ENCODE measurements at regions not wholly inside any gene's neighbourhood (a gene's known extent, or its start where the extent isn't known, plus 50 kb on each side); places are given as distances from the start of the nearest gene placed in this dataset.

DNA sequence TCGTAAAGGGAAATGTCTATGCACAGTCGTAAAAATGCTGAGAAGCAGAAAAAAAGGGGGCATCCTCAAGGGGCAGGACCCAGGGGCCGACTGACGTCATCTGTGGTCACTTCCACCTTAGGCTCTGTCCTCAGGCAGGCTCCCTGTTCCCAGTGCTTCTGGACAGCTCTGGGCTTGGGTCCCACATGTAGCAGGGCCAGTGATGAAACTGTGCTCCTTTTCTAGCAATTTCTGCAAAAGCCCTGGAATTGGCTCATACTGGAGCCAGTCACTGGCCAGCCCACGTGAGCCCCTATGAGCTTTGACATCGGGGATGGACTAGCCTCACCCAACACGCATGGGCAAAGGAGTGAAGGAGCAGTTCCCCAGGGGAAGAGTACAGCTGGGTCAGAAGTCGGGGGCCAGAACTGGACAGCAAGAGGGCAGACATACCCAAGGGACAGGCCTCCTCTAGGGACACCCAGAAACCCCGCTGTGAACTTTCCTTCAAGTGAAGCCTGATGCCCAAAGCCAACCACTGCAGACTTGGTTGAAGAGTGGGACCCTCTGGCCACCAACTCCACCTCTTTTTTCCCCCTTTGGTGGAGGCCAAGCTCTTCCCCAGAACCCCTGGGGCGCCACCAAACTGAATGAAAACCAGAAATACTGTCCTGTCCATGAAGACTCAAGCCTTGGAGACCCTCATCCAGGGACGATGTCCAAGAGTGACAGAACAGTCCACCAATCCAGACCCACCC is 1349.0 kb downstream of the BRD1 start:
- Histone ChIP-seq H3K4me1 (ENCODE audit: control insufficient read depth in 5 of 5, insufficient read depth in 5 of 5, low read length in 5 of 5) (peaks cover 0 to 16% (median 10%) of the 10 kb centered on the region in 5 donors), H3K4me3 (ENCODE audit: low read depth in 1 of 5, low read length in 5 of 5) (no peak overlapping the region), H3K9me3 (ENCODE audit: control insufficient read depth in 5 of 5, low read length in 5 of 5) (no peaks in the 10 kb centered on the region), H3K27ac (ENCODE audit: low read depth, low read length) (no peak overlapping the region), H3K9ac (ENCODE audit: low read length in 5 of 5) (no peak overlapping the region), H3K36me3 (ENCODE audit: control insufficient read depth in 5 of 5, insufficient read depth in 5 of 5, low read length in 5 of 5) (no peaks in the 10 kb centered on the region), H3K27me3 (ENCODE audit: control insufficient read depth in 5 of 5, insufficient read depth in 4 of 5, low read length in 5 of 5) (peaks cover 0 to 7% (median 5%) of the 10 kb centered on the region in 5 donors)

DNA sequence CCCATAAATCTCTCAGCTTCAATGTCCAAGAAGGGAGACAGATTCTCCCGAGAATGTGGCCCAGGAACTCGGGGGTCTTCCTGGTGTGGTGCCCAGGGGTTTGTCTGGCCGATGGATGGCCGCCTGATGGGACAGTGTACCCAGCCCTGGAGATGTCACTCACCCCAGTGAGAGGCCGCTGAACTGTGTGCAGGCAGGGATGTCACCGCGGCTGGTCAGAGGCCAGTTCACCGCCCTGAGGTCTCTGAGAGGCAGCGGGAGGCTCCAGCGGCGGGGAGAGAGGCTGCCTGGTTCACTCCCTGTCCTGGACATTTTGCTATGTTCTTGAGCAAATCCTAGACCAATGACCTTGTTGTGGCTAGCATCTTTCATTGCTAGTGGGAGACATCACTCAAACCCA is 1349.5 kb downstream of the BRD1 start:
- H3K9ac ChIP-seq (ENCODE audit: low read length in 5 of 5) = no peak overlapping the region
- H3K27ac ChIP-seq (ENCODE audit: low read depth, low read length) = no peak overlapping the region
- no peak overlapping the region for H3K4me3 ChIP-seq (ENCODE audit: low read depth in 1 of 5, low read length in 5 of 5)
- no peaks in the 10 kb centered on the region for H3K9me3 ChIP-seq (ENCODE audit: control insufficient read depth in 5 of 5, low read length in 5 of 5)
- H3K27me3 ChIP-seq (ENCODE audit: control insufficient read depth in 5 of 5, insufficient read depth in 4 of 5, low read length in 5 of 5) = peaks cover 0 to 8% (median 5%) of the 10 kb centered on the region in 5 donors
- peaks cover 0 to 16% (median 10%) of the 10 kb centered on the region in 5 donors for H3K4me1 ChIP-seq (ENCODE audit: control insufficient read depth in 5 of 5, insufficient read depth in 5 of 5, low read length in 5 of 5)
- no peaks in the 10 kb centered on the region for H3K36me3 ChIP-seq (ENCODE audit: control insufficient read depth in 5 of 5, insufficient read depth in 5 of 5, low read length in 5 of 5)

DNA sequence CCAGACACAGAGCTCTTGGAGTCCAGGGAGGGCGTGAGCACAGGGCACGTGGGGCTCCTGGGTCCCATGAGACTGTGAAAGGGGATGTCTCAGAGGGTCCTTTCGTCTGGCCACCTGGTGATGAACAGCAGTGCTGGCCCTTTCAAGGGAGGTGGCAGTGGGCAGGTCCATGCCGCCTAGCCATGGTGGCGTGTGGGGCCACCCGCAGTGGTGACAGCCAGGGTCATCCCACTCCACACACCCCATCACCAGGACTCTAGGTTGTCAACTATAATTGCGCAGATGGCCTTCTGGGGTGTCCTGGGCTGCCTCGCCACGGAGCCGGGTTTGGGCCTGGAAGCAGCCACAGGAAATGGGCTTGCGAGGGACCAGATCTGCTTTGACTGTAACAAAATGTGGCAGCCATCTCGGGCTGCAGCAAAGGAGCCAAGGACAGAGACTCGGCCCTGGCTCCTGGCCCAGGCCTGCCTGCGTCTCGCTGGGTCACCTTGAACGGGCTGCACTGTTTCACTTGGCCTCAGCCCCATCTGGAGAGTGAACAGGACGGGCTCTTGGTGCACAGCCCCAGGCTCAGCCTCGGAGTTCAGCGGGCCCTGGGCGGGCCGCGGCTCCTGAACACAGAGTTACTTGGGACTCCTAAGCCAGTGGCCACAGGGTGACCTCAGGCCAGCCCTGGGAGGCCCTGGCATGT is 1350.5 kb downstream of the BRD1 start:
- no peak overlapping the region for H3K27ac ChIP-seq (ENCODE audit: low read depth, low read length)
- no peaks in the 10 kb centered on the region for H3K36me3 ChIP-seq (ENCODE audit: control insufficient read depth in 5 of 5, insufficient read depth in 5 of 5, low read length in 5 of 5)
- H3K4me3 ChIP-seq (ENCODE audit: low read depth in 1 of 5, low read length in 5 of 5) = no peak overlapping the region
- H3K9ac ChIP-seq (ENCODE audit: low read length in 5 of 5) = no peak overlapping the region
- peaks cover 0 to 16% (median 10%) of the 10 kb centered on the region in 5 donors for H3K4me1 ChIP-seq (ENCODE audit: control insufficient read depth in 5 of 5, insufficient read depth in 5 of 5, low read length in 5 of 5)
- no peaks in the 10 kb centered on the region for H3K9me3 ChIP-seq (ENCODE audit: control insufficient read depth in 5 of 5, low read length in 5 of 5)
- H3K27me3 ChIP-seq (ENCODE audit: control insufficient read depth in 5 of 5, insufficient read depth in 4 of 5, low read length in 5 of 5) = peaks cover 0 to 9% (median 5%) of the 10 kb centered on the region in 5 donors

DNA sequence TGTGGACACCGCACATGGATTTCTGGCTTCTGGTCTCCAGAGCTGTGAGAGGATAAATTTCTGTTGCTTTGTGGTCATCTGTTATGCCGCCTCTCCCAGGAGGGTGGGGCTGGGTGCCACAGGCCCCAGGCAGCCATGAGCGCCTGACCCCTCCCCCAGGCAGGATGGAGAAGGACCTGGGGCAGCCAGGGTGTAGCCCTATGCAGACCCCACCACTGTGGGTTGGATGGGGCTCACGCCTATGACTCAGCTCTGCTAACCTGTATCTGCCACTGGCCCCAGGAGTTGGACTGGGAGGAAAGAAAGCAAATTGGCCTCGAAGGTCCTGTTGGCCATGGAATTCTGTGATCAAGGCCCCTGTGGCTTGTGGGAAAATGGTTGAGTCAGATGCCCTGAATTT is 1351.1 kb downstream of the BRD1 start:
- no peak overlapping the region for H3K4me3 ChIP-seq (ENCODE audit: low read depth in 1 of 5, low read length in 5 of 5)
- H3K27ac ChIP-seq (ENCODE audit: low read depth, low read length) = no peak overlapping the region
- peaks cover 0 to 9% (median 5%) of the 10 kb centered on the region in 5 donors for H3K27me3 ChIP-seq (ENCODE audit: control insufficient read depth in 5 of 5, insufficient read depth in 4 of 5, low read length in 5 of 5)
- H3K36me3 ChIP-seq (ENCODE audit: control insufficient read depth in 5 of 5, insufficient read depth in 5 of 5, low read length in 5 of 5) = no peaks in the 10 kb centered on the region
- no peak overlapping the region for H3K9ac ChIP-seq (ENCODE audit: low read length in 5 of 5)
- H3K4me1 ChIP-seq (ENCODE audit: control insufficient read depth in 5 of 5, insufficient read depth in 5 of 5, low read length in 5 of 5) = peaks cover 0 to 16% (median 10%) of the 10 kb centered on the region in 5 donors
- no peaks in the 10 kb centered on the region for H3K9me3 ChIP-seq (ENCODE audit: control insufficient read depth in 5 of 5, low read length in 5 of 5)

DNA sequence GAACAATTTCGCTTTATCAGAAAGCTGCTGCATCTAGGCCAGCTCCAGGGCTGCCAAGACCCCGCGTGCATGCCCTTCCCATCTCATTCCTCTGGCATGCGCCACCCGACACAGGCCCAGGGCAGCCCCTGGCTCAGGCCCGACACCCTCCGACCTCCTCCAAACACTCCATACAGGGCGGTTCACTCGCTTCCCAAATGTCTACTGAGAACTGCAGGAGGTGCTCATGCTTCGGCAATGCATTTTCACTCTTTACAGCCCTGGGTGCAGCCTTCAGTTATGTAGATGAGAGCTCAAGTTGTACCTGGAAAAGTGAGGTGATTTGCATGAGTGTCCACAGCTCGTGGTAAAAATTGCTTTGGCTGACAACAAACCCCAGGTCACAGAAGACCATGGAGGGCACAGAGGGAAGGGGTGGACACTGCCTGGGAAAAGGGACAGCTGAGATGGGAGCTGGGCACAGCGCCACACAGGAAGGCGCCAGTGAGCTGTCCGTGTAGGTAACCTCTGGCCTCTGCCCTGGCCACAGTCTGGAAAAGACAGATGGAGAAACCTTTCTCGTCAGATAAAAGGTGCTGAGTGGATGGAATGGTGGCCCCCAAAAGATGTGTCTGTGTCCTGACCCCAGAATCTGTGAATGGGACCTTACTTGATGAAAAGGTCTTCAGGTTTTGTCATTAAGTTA is 1351.9 kb downstream of the BRD1 start:
- no peak overlapping the region for H3K9ac ChIP-seq (ENCODE audit: low read length in 5 of 5)
- H3K4me1 ChIP-seq (ENCODE audit: control insufficient read depth in 5 of 5, insufficient read depth in 5 of 5, low read length in 5 of 5) = peaks cover 0 to 16% (median 10%) of the 10 kb centered on the region in 5 donors
- peaks cover 0 to 11% (median 5%) of the 10 kb centered on the region in 5 donors for H3K27me3 ChIP-seq (ENCODE audit: control insufficient read depth in 5 of 5, insufficient read depth in 4 of 5, low read length in 5 of 5)
- H3K9me3 ChIP-seq (ENCODE audit: control insufficient read depth in 5 of 5, low read length in 5 of 5) = no peaks in the 10 kb centered on the region
- no peak overlapping the region for H3K4me3 ChIP-seq (ENCODE audit: low read depth in 1 of 5, low read length in 5 of 5)
- no peak overlapping the region for H3K27ac ChIP-seq (ENCODE audit: low read depth, low read length)
- H3K36me3 ChIP-seq (ENCODE audit: control insufficient read depth in 5 of 5, insufficient read depth in 5 of 5, low read length in 5 of 5) = no peaks in the 10 kb centered on the region

DNA sequence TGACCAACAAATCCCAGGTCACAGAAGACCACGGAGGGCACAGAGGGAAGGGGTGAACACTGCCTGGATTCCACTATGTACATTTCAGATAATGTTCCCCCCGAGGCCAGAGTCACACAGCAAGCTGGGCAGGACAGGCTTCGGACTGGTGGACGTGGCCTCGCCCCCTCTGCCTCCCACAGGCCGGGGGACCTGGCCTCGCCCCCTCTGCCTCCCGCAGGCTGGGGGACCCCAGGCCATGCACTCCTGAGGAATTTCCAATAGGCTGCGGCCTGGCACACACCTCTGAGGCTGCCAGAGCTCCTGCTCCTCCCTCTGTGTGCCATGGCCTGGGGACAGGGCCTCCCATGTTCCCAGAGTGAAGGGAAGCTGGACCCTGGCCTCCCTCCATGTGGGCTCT is 1352.8 kb downstream of the BRD1 start:
- H3K9ac ChIP-seq (ENCODE audit: low read length in 5 of 5) = no peak overlapping the region
- peaks cover 0 to 11% (median 5%) of the 10 kb centered on the region in 5 donors for H3K27me3 ChIP-seq (ENCODE audit: control insufficient read depth in 5 of 5, insufficient read depth in 4 of 5, low read length in 5 of 5)
- H3K36me3 ChIP-seq (ENCODE audit: control insufficient read depth in 5 of 5, insufficient read depth in 5 of 5, low read length in 5 of 5) = no peaks in the 10 kb centered on the region
- H3K27ac ChIP-seq (ENCODE audit: low read depth, low read length) = no peak overlapping the region
- peaks cover 0 to 16% (median 10%) of the 10 kb centered on the region in 5 donors for H3K4me1 ChIP-seq (ENCODE audit: control insufficient read depth in 5 of 5, insufficient read depth in 5 of 5, low read length in 5 of 5)
- no peak overlapping the region for H3K4me3 ChIP-seq (ENCODE audit: low read depth in 1 of 5, low read length in 5 of 5)
- no peaks in the 10 kb centered on the region for H3K9me3 ChIP-seq (ENCODE audit: control insufficient read depth in 5 of 5, low read length in 5 of 5)

DNA sequence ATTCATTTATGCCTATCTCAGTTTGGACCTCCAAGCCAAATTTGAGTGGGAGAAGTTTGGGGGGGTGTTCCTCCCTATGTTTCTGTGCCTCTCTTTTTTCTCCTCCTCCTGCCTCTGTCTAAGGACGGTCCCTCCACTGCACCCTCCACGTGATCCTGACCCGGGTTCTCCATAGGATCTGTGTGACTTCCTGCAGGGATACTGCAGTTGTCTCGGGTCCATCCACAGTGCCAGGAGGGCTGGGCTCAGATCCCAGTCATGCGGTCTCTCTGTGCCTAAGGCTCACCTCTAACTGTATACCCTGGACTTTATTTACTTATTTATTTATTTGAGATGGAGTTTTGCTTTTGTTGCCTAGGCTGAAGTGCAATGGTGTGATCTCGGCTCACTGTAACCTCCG is 1354.5 kb downstream of the BRD1 start:
- Histone ChIP-seq H3K9me3 (ENCODE audit: control insufficient read depth in 5 of 5, low read length in 5 of 5) (no peaks in the 10 kb centered on the region), H3K4me1 (ENCODE audit: control insufficient read depth in 5 of 5, insufficient read depth in 5 of 5, low read length in 5 of 5) (peaks cover 0 to 11% (median 7%) of the 10 kb centered on the region in 5 donors), H3K36me3 (ENCODE audit: control insufficient read depth in 5 of 5, insufficient read depth in 5 of 5, low read length in 5 of 5) (no peaks in the 10 kb centered on the region), H3K27ac (ENCODE audit: low read depth, low read length) (no peak overlapping the region), H3K9ac (ENCODE audit: low read length in 5 of 5) (no peak overlapping the region), H3K4me3 (ENCODE audit: low read depth in 1 of 5, low read length in 5 of 5) (no peak overlapping the region), H3K27me3 (ENCODE audit: control insufficient read depth in 5 of 5, insufficient read depth in 4 of 5, low read length in 5 of 5) (peaks cover 0 to 11% (median 5%) of the 10 kb centered on the region in 5 donors)

DNA sequence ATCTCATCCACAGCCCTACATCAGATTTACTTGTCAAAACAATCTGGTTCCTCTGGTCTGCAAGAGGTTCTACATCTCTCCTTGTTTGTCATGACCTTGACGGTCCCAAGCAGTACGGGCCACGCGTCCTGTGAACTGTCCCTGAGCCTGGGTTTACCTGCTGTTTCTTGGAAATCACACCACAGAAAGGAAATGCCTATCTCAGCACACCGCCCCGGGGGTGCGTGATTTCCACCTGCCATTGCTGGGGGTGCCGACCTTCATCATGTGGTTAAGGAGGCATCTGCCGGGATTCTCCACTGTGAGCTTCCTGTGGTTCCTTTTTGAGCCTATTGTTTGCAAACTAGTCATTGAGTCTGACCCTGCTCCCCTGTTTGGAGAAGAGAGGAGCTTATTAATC is 1363.4 kb downstream of the BRD1 start:
- H3K27ac ChIP-seq (ENCODE audit: low read depth, low read length) = no peak overlapping the region
- no peaks in the 10 kb centered on the region for H3K4me1 ChIP-seq (ENCODE audit: control insufficient read depth in 5 of 5, insufficient read depth in 5 of 5, low read length in 5 of 5)
- H3K27me3 ChIP-seq (ENCODE audit: control insufficient read depth in 5 of 5, insufficient read depth in 4 of 5, low read length in 5 of 5) = peaks cover 0 to 13% (median 9%) of the 10 kb centered on the region in 5 donors
- no peaks in the 10 kb centered on the region for H3K9me3 ChIP-seq (ENCODE audit: control insufficient read depth in 5 of 5, low read length in 5 of 5)
- no peak overlapping the region for H3K4me3 ChIP-seq (ENCODE audit: low read depth in 1 of 5, low read length in 5 of 5)
- H3K9ac ChIP-seq (ENCODE audit: low read length in 5 of 5) = no peak overlapping the region
- H3K36me3 ChIP-seq (ENCODE audit: control insufficient read depth in 5 of 5, insufficient read depth in 5 of 5, low read length in 5 of 5) = no peaks in the 10 kb centered on the region

DNA sequence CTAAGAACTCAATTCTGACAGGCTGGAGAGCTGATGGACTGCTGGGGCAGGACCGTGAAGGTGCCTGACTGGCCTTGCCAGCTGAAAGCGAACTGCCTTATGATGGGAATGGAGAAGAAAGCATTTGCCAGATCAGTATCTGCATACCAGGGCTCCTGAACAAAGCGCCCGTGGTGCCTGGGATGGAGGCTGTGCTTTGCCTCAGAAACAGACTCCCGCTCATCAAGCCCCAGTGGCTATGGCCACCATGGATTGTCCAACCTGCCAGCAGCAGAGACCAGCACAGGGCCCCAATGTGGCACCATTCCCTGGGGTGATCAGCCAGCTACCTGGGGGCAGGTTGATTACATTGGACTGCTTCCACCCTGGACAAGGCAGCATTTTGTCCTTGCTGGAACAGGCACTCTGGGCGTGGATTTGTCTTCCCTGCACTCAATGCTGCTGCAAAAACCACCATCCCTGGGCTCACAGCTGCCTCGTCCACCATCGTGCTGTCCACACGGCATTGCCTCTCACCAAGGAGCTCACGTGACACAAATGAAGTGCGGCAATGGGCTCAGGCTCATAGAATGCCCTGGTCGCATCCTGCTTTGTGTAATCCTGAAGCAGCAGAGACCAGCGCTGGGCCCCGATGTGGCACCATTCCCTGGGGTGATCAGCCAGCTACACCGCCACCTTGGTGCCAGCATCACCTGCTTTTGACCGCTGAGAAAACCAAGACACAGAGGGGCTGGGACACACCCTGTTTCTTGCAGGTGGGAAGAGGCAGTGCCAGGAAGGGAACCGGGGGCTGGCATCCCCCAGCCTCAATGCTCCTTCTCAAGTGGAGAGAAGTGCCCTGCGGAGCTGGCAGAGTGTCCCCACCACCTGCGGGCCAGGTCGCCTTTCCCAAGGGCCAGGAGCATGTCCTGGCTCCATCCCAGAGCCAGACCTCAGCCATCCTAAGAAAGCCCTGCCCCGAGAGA is 1367.5 kb downstream of the BRD1 start:
- Histone ChIP-seq H3K9me3 (ENCODE audit: control insufficient read depth in 5 of 5, low read length in 5 of 5) (no peaks in the 10 kb centered on the region), H3K27me3 (ENCODE audit: control insufficient read depth in 5 of 5, insufficient read depth in 4 of 5, low read length in 5 of 5) (peaks cover 0 to 22% (median 9%) of the 10 kb centered on the region in 5 donors), H3K4me1 (ENCODE audit: control insufficient read depth in 5 of 5, insufficient read depth in 5 of 5, low read length in 5 of 5) (no peaks in the 10 kb centered on the region), H3K36me3 (ENCODE audit: control insufficient read depth in 5 of 5, insufficient read depth in 5 of 5, low read length in 5 of 5) (no peaks in the 10 kb centered on the region), H3K27ac (ENCODE audit: low read depth, low read length) (no peak overlapping the region), H3K9ac (ENCODE audit: low read length in 5 of 5) (no peak overlapping the region), H3K4me3 (ENCODE audit: low read depth in 1 of 5, low read length in 5 of 5) (no peak overlapping the region)
